Stimulated activated naive B cell treated with anti-CD40 and anti-IgM and Interleukin-4, amounts not matched to agents 10 μg/mL and 1 μg/mL and 100 μg/mL, for 72 hours (primary cell): ENCODE measurements at regions not wholly inside any gene's neighbourhood (a gene's known extent, or its start where the extent isn't known, plus 50 kb on each side); places are given as distances from the start of the nearest gene placed in this dataset.
"Not testable (repeated sequence)": the region's sequence is repeated elsewhere in the genome, so short reads cannot be mapped to it uniquely, and the experiment has no call there.

ENCODE experiments used
- ATAC-seq, 2 donors: fragments of 150-1000 bp; cut with Tn5 transposase; replicated peaks; 2 replicates each; pipeline ENCODE4 v1.10.0; 2021; ENCODE audit warnings: moderate library complexity in 1 of 2
- DNase-seq: peaks from one replicate; pipeline ENCODE4 v3.0.0; 2021
- H3K27ac Mint-ChIP-seq: one replicate; pipeline ENCODE4 v1.8.0; 2022; ENCODE audit warnings: mild to moderate bottlenecking, mixed read lengths
- H3K27me3 Mint-ChIP-seq, 2 donors: one replicate each; pipeline ENCODE4 v1.8.0; 2022; ENCODE audit warnings: mixed read lengths in 2 of 2
- H3K36me3 Mint-ChIP-seq, 2 donors: one replicate each; pipeline ENCODE4 v1.8.0; 2022; ENCODE audit warnings: mixed read lengths in 2 of 2, mild to moderate bottlenecking in 1 of 2
- H3K4me1 Mint-ChIP-seq, 2 donors: one replicate each; pipeline ENCODE4 v1.8.0; 2022; ENCODE audit warnings: mixed read lengths in 2 of 2, mild to moderate bottlenecking in 1 of 2
- H3K4me3 Mint-ChIP-seq, 2 donors: one replicate each; pipeline ENCODE4 v1.8.0; 2022; ENCODE audit warnings: mild to moderate bottlenecking in 2 of 2, mixed read lengths in 2 of 2, moderate library complexity in 1 of 2
- H3K9me3 Mint-ChIP-seq, 2 donors: one replicate each; pipeline ENCODE4 v1.8.0; 2022; ENCODE audit warnings: mixed read lengths in 2 of 2, mild to moderate bottlenecking in 1 of 2

DNA sequence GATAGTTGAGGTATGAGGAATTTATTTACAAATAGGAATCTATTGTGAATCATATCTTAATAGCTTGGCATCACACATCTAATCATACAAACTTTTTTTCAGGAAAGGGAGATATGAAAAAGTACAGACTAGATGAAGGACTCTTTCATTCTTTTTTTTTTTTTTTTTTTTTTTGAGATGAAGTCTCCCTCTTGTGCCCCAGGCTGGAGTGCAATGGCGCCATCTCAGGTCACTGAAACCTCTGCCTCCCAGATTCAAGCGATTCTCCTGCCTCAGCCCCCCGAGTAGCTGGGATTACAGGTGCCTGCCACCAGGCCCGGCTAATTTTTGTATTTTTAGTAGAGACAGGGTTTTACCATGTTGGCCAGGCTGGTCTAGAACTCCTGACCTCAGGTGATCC lies 65.1 kb upstream of the NECTIN3 start:
- H3K27me3 Mint-ChIP-seq, H3K36me3 Mint-ChIP-seq, H3K4me3 Mint-ChIP-seq, DNase-seq, H3K4me1 Mint-ChIP-seq, ATAC-seq, H3K27ac Mint-ChIP-seq, H3K9me3 Mint-ChIP-seq: not testable (repeated sequence)

DNA sequence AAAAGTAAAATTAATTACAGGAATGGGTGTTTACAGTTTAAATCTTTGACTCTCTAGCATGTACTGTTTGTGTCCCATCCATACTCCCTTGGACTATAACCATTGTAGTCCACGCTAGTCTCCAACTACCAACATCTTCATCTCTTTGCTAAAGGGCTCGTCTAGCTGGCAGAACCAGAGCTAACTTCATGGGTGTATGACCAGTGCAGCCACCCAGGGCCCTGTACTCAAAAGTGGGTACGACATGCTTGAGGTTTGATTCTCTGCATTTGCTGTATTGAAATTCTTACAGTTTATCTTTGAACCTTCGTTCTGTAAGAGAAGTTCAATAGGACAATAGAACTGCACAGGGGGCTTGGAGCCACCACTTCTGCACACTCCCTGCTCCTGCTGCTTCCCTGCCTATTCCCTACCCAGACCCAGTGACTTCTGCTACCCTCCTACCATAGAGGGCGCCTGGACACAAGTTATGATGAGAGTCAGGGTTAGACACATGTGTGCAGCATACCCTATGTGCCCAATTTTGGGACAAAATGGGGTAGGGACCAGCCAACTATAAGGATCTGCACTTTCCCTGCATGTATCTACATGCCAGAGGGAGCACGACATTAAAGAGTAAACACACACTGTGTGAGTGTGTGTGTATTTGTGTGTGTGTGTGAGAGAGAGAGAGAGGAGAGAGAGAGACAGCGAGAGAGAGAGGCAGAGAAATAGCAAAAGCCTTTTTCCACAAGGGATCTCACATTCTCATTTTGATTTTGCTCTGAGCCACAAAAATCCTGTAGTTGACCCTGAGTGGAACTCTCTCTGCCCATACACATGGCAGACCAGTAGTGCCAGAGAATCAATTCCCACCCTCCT lies 59.0 kb upstream of the NECTIN3 start:
- Mint-ChIP-seq H3K36me3 (no peaks in the 10 kb centered on the region), H3K27ac (no peak overlapping the region)

More for the DNA sequence above, 59.0 kb upstream of the NECTIN3 start:
- H3K9me3 Mint-ChIP-seq = no peaks in the 10 kb centered on the region
- DNase-seq (no peak), ATAC-seq (peak; percentile 34 to 39)
- no peak overlapping the region for H3K4me3 Mint-ChIP-seq
- H3K27me3 Mint-ChIP-seq = no peaks in the 10 kb centered on the region
- no peaks in the 10 kb centered on the region for H3K4me1 Mint-ChIP-seq
